SK-N-MC (cell line): ENCODE measurements at regions not wholly inside any gene's neighbourhood (a gene's known extent, or its start where the extent isn't known, plus 50 kb on each side); places are given as distances from the start of the nearest gene placed in this dataset.
"Not testable (repeated sequence)": the region's sequence is repeated elsewhere in the genome, so short reads cannot be mapped to it uniquely, and the experiment has no call there.

Source experiments
- DNase-seq: peaks from one replicate; pipeline ENCODE4 v3.0.0-alpha.2; 2011; ENCODE audit warnings: low read depth, low spot score
- H3K27ac ChIP-seq: fragments of 200-600 bp; sonication (generic); 2 replicates; pipeline ENCODE4 v1.5.1; 2016; ENCODE audit warnings: mixed run types
- H3K36me3 ChIP-seq: fragments of 200-600 bp; sonication (generic); 2 replicates; pipeline ENCODE4 v1.6.1; 2017; ENCODE audit warnings: antibody characterized with exemption, low read length, mixed read lengths; ENCODE audit not compliant: insufficient read depth
- H3K4me3 ChIP-seq: fragments of 200-600 bp; sonication (generic); 2 replicates; pipeline ENCODE4 v1.5.1; 2016
- H3K9ac ChIP-seq: fragments of 200-600 bp; sonication (generic); 2 replicates; pipeline ENCODE4 v1.8.0; 2017; ENCODE audit warnings: mixed run types, mixed read lengths; ENCODE audit not compliant: insufficient read length
- H3K9me3 ChIP-seq: fragments of 200-600 bp; sonication (generic); 2 replicates; pipeline ENCODE4 v1.6.1; 2017; ENCODE audit warnings: low read depth, mild to moderate bottlenecking, antibody characterized with exemption, low read length, moderate library complexity, mixed read lengths
- EZH2 ChIP-seq: fragments of 200-600 bp; sonication (generic); IDR thresholded peaks from one replicate; pipeline ENCODE4 v1.6.1; 2017; ENCODE audit warnings: antibody characterized with exemption
- FOXP2 ChIP-seq: optimal IDR thresholded peaks from 2 replicates; pipeline ENCODE3; 2011; ENCODE audit warnings: mild to moderate bottlenecking, moderate library complexity; ENCODE audit not compliant: insufficient read depth; ENCODE audit errors: extremely low read length, control extremely low read depth
- POLR2AphosphoS5 ChIP-seq: IDR thresholded peaks from 2 replicates; pipeline ENCODE4 v1.6.1; 2012; ENCODE audit warnings: mild to moderate bottlenecking, low read depth, low read length, borderline replicate concordance

DNA sequence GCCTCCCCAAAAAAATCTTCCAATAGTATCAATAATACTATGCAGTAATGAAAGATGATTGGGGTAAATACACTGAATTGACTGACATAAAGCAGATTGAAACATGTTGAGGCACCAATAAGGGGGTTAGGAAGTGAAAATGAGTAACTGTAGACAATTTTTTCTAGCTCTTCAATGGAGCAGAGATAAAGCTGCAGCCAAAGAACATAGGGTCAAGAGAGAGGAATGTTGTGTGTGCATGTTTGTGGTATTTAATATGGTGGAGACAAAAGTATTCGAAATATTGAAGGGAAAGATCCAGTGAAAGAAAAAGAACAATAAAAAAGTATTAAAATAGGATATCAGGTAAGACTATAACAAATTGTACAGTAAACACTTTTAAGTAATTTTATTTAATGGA, 450.0 kb upstream of the CCDC179 start:
- H3K27ac ChIP-seq, result no peak overlapping the region
- no peaks in the 10 kb centered on the region for H3K36me3 ChIP-seq
- no peaks in the 10 kb centered on the region for H3K9me3 ChIP-seq
- TF ChIP-seq POLR2AphosphoS5, result no peak
- no peak for TF ChIP-seq EZH2
- no peak for TF ChIP-seq FOXP2
- no peak overlapping the region for H3K9ac ChIP-seq
- DNase-seq, result no peak
- no peak overlapping the region for H3K4me3 ChIP-seq

GRCh38 chr11:23311986-23312940, 452.0 kb upstream of the CCDC179 start:
- Histone ChIP-seq H3K9me3 (no peaks in the 10 kb centered on the region), H3K9ac (no peak overlapping the region), H3K36me3 (no peaks in the 10 kb centered on the region), H3K4me3 (no peak overlapping the region), H3K27ac (no peak overlapping the region)
- TF ChIP-seq FOXP2 (no peak), EZH2 (no peak), POLR2AphosphoS5 (no peak)
- DNase-seq, result no peak

DNA sequence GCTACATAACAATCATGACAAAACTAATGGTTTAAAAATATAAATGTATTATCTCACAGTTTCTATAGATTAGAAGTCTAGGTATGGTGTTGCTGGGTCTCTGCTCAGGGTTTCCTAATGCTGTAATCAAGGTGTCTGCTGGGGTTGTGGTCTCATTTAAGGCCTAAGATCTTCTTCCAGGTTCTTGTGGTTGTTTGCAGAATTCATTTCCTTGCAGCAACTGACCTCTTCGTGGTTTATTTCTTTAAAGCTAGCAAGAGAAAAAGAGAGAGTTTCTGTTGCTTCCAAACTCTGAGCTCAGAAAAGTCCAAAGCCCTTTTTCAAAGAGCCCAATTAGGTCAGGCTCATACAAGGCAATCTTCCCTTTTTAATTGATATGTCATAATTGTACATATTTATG, 452.7 kb upstream of the CCDC179 start:
- DNase-seq, result no peak
- H3K4me3 ChIP-seq, result no peak overlapping the region
- TF ChIP-seq POLR2AphosphoS5, result no peak
- no peak for TF ChIP-seq EZH2
- TF ChIP-seq FOXP2, result no peak
- no peak overlapping the region for H3K27ac ChIP-seq
- no peaks in the 10 kb centered on the region for H3K9me3 ChIP-seq
- no peak overlapping the region for H3K9ac ChIP-seq
- H3K36me3 ChIP-seq, result no peaks in the 10 kb centered on the region

DNA sequence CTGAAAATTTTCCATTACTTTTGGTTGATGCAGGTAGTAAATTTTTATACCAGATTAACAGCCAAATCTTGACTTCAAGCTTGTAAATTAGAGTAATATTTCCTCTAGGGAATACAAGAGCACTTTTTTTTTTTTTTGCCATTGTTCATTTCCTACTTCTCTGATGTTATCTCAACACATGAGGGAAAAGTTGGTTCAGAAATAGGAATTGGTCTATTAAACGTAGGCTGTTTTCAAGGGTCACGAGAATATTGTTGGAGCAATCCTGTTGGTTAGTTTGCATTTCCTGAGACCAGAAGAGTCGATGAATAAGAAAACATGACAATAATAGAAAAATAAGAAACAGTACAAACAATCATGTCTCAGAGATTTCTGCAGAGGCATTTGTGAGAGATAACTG, 453.9 kb upstream of the CCDC179 start:
- H3K36me3 ChIP-seq, result no peaks in the 10 kb centered on the region
- TF ChIP-seq EZH2, result no peak
- no peak for TF ChIP-seq FOXP2
- TF ChIP-seq POLR2AphosphoS5, result no peak
- no peak overlapping the region for H3K9ac ChIP-seq
- no peak for DNase-seq
- no peak overlapping the region for H3K4me3 ChIP-seq
- H3K27ac ChIP-seq, result no peak overlapping the region
- H3K9me3 ChIP-seq, result no peaks in the 10 kb centered on the region

GRCh38 chr11:23315286-23315685, 455.0 kb upstream of the CCDC179 start:
- DNase-seq, result no peak

GRCh38 chr11:23317816-23318215, 457.5 kb upstream of the CCDC179 start:
- TF ChIP-seq POLR2AphosphoS5 (no peak), EZH2 (no peak), FOXP2 (no peak)
- H3K9me3 ChIP-seq, result no peaks in the 10 kb centered on the region
- H3K27ac ChIP-seq, result no peak overlapping the region
- no peak for DNase-seq
- H3K36me3 ChIP-seq, result no peaks in the 10 kb centered on the region
- H3K4me3 ChIP-seq, result no peak overlapping the region
- no peak overlapping the region for H3K9ac ChIP-seq

More at GRCh38 chr11:23315286-23315685, 455.0 kb upstream of the CCDC179 start:
- Histone ChIP-seq H3K27ac (no peak overlapping the region), H3K9ac (no peak overlapping the region), H3K36me3 (no peaks in the 10 kb centered on the region), H3K4me3 (no peak overlapping the region), H3K9me3 (no peaks in the 10 kb centered on the region)
- no peak for TF ChIP-seq FOXP2
- TF ChIP-seq EZH2, result no peak
- no peak for TF ChIP-seq POLR2AphosphoS5

- no peak overlapping the region for H3K9ac ChIP-seq
- no peak overlapping the region for H3K27ac ChIP-seq
- no peaks in the 10 kb centered on the region for H3K36me3 ChIP-seq
- no peak for DNase-seq
- H3K9me3 ChIP-seq, result no peaks in the 10 kb centered on the region
- no peak overlapping the region for H3K4me3 ChIP-seq
- TF ChIP-seq FOXP2 (no peak), EZH2 (no peak), POLR2AphosphoS5 (no peak)
Measured at GRCh38 chr11:23318670-23319069, 458.4 kb upstream of the CCDC179 start.

- TF ChIP-seq POLR2AphosphoS5, result no peak
- TF ChIP-seq EZH2, result no peak
- no peak for TF ChIP-seq FOXP2
- Histone ChIP-seq H3K9me3 (no peaks in the 10 kb centered on the region), H3K36me3 (no peaks in the 10 kb centered on the region), H3K27ac (no peak overlapping the region), H3K9ac (no peak overlapping the region), H3K4me3 (no peak overlapping the region)
- no peak for DNase-seq
Measured at GRCh38 chr11:23320131-23320530, 459.9 kb upstream of the CCDC179 start.

DNA sequence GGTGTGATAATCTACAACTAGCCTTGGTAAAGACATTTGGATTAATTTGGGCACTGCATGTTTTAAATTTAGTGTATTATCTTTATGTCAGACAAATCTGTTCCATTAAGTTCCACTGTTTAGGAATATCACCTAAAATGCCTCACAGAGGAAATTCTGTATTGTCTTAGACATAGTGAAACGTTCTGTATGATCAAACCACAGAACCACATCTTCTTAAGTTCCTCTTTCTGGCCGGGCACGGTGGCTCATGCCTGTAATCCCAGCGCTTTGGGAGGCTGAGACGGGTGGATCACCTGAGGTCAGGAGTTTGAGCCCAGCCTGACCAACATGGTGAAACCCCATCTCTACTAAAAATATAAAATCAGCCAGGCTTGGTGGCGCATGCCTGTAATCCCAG, 475.3 kb upstream of the CCDC179 start:
- not testable (repeated sequence) for H3K9ac ChIP-seq, H3K9me3 ChIP-seq, H3K4me3 ChIP-seq, H3K27ac ChIP-seq, DNase-seq, H3K36me3 ChIP-seq
